ENCODE measurements at regions not wholly inside any gene's neighbourhood (a gene's known extent, or its start where the extent isn't known, plus 50 kb on each side); places are given as distances from the start of the nearest gene placed in this dataset.

- H3K27ac Mint-ChIP-seq: no peak overlapping the region
- no peaks in the 10 kb centered on the region for H3K9me3 Mint-ChIP-seq
- H3K4me3 Mint-ChIP-seq: no peak overlapping the region
- no peaks in the 10 kb centered on the region for H3K4me1 Mint-ChIP-seq
- H3K36me3 Mint-ChIP-seq: no peaks in the 10 kb centered on the region
- peaks cover 2% of the 10 kb centered on the region for H3K27me3 Mint-ChIP-seq
Observed at GRCh38 chr17:79150799-79151198, 76.2 kb downstream of the ENGASE start.

- H3K9me3 Mint-ChIP-seq: no peaks in the 10 kb centered on the region
- H3K36me3 Mint-ChIP-seq: no peaks in the 10 kb centered on the region
- peaks cover 2% of the 10 kb centered on the region for H3K27me3 Mint-ChIP-seq
- H3K4me1 Mint-ChIP-seq: no peaks in the 10 kb centered on the region
- H3K4me3 Mint-ChIP-seq: no peak overlapping the region
- H3K27ac Mint-ChIP-seq: no peak overlapping the region
Observed at GRCh38 chr17:79150035-79150733, 75.6 kb downstream of the ENGASE start.

- Mint-ChIP-seq H3K9me3 (no peaks in the 10 kb centered on the region), H3K27me3 (peaks cover 2% of the 10 kb centered on the region), H3K4me3 (no peak overlapping the region), H3K4me1 (no peaks in the 10 kb centered on the region), H3K27ac (no peak overlapping the region), H3K36me3 (no peaks in the 10 kb centered on the region)
Observed at GRCh38 chr17:79148584-79148983, 74.0 kb downstream of the ENGASE start.

- Mint-ChIP-seq H3K36me3 (no peaks in the 10 kb centered on the region), H3K27me3 (peaks cover 2% of the 10 kb centered on the region), H3K9me3 (no peaks in the 10 kb centered on the region), H3K4me3 (no peak overlapping the region), H3K27ac (no peak overlapping the region), H3K4me1 (no peaks in the 10 kb centered on the region)
Observed at GRCh38 chr17:79147746-79148506, 73.3 kb downstream of the ENGASE start.

- no peak overlapping the region for H3K27ac Mint-ChIP-seq
- H3K36me3 Mint-ChIP-seq: no peaks in the 10 kb centered on the region
- H3K4me3 Mint-ChIP-seq: no peak overlapping the region
- H3K27me3 Mint-ChIP-seq: peaks cover 4% of the 10 kb centered on the region
- no peaks in the 10 kb centered on the region for H3K9me3 Mint-ChIP-seq
- no peaks in the 10 kb centered on the region for H3K4me1 Mint-ChIP-seq
Observed at GRCh38 chr17:79146562-79146961, 71.9 kb downstream of the ENGASE start.

- Mint-ChIP-seq H3K4me3 (no peak overlapping the region), H3K4me1 (no peaks in the 10 kb centered on the region), H3K9me3 (no peaks in the 10 kb centered on the region), H3K27ac (no peak overlapping the region), H3K36me3 (no peaks in the 10 kb centered on the region), H3K27me3 (peaks cover 4% of the 10 kb centered on the region)
Observed at GRCh38 chr17:79145548-79145947, 70.9 kb downstream of the ENGASE start.

- Mint-ChIP-seq H3K27me3 (peaks cover 2% of the 10 kb centered on the region), H3K4me3 (no peak overlapping the region), H3K4me1 (no peaks in the 10 kb centered on the region), H3K36me3 (no peaks in the 10 kb centered on the region), H3K27ac (no peak overlapping the region), H3K9me3 (no peaks in the 10 kb centered on the region)
Observed at GRCh38 chr17:79144133-79144532, 69.5 kb downstream of the ENGASE start.

- Mint-ChIP-seq H3K36me3 (no peaks in the 10 kb centered on the region), H3K27ac (no peak overlapping the region), H3K9me3 (no peaks in the 10 kb centered on the region), H3K4me3 (no peak overlapping the region), H3K4me1 (no peaks in the 10 kb centered on the region), H3K27me3 (peaks cover 4% of the 10 kb centered on the region)
Observed at GRCh38 chr17:79142375-79142774, 67.8 kb downstream of the ENGASE start.

- no peaks in the 10 kb centered on the region for H3K36me3 Mint-ChIP-seq
- H3K27ac Mint-ChIP-seq: no peak overlapping the region
- no peaks in the 10 kb centered on the region for H3K9me3 Mint-ChIP-seq
- no peaks in the 10 kb centered on the region for H3K4me1 Mint-ChIP-seq
- H3K4me3 Mint-ChIP-seq: no peak overlapping the region
- H3K27me3 Mint-ChIP-seq: peaks cover 4% of the 10 kb centered on the region
Observed at GRCh38 chr17:79141578-79142355, 67.1 kb downstream of the ENGASE start.

GRCh38 chr17:79138826-79139225 lies 64.2 kb downstream of the ENGASE start:
- Mint-ChIP-seq H3K36me3 (no peaks in the 10 kb centered on the region), H3K4me3 (no peak overlapping the region), H3K27ac (no peak overlapping the region), H3K9me3 (no peaks in the 10 kb centered on the region), H3K27me3 (peaks cover 6% of the 10 kb centered on the region), H3K4me1 (no peaks in the 10 kb centered on the region)

GRCh38 chr17:79137789-79138165 lies 63.2 kb downstream of the ENGASE start:
- Mint-ChIP-seq H3K27ac (no peak overlapping the region), H3K27me3 (peaks cover 7% of the 10 kb centered on the region), H3K4me1 (no peaks in the 10 kb centered on the region), H3K4me3 (no peak overlapping the region), H3K9me3 (no peaks in the 10 kb centered on the region), H3K36me3 (no peaks in the 10 kb centered on the region)

- Mint-ChIP-seq H3K27me3 (peaks cover 7% of the 10 kb centered on the region), H3K4me3 (no peak overlapping the region), H3K4me1 (no peaks in the 10 kb centered on the region), H3K36me3 (no peaks in the 10 kb centered on the region), H3K9me3 (no peaks in the 10 kb centered on the region), H3K27ac (no peak overlapping the region)
Observed at GRCh38 chr17:79137015-79137788, 62.6 kb downstream of the ENGASE start.

- Mint-ChIP-seq H3K4me3 (no peak overlapping the region), H3K27ac (no peak overlapping the region), H3K36me3 (no peaks in the 10 kb centered on the region), H3K4me1 (no peaks in the 10 kb centered on the region), H3K27me3 (peaks cover 5% of the 10 kb centered on the region), H3K9me3 (no peaks in the 10 kb centered on the region)
Observed at GRCh38 chr17:79136596-79136995, 62.0 kb downstream of the ENGASE start.

Data from activated naive CD4-positive, alpha-beta T cell treated with anti-CD3 and anti-CD28 coated beads, Interleukin-2, amount 50 U/mL, for 24 hours (primary cell).